Astrocyte of the spinal cord (primary cell): ENCODE measurements at regions not wholly inside any gene's neighbourhood (a gene's known extent, or its start where the extent isn't known, plus 50 kb on each side); places are given as distances from the start of the nearest gene placed in this dataset.

Source experiments
- DNase-seq: peaks from one replicate; pipeline ENCODE4 v3.0.0; 2011; ENCODE audit warnings: low read depth, low spot score
- H3K4me3 ChIP-seq: 2 replicates; pipeline ENCODE4 v1.5.1; 2011; ENCODE audit warnings: low read depth, mild to moderate bottlenecking, low read length, moderate library complexity
- in situ Hi-C: cut with HindIII; loops from 2 replicates; pipeline ENCODE4 v1.10.0; 2017; ENCODE audit warnings: low sequenced_read_pairs
- TF ChIP-seq, protein P1 (sequence below): IDR thresholded peaks from 2 replicates; pipeline ENCODE4 v1.5.1; 2012; ENCODE audit warnings: low read depth, mild to moderate bottlenecking, low read length, inconsistent platforms

- no peak overlapping the region for H3K4me3 ChIP-seq
- in situ Hi-C loops: no loop called here
- TF ChIP-seq, protein P1, sequence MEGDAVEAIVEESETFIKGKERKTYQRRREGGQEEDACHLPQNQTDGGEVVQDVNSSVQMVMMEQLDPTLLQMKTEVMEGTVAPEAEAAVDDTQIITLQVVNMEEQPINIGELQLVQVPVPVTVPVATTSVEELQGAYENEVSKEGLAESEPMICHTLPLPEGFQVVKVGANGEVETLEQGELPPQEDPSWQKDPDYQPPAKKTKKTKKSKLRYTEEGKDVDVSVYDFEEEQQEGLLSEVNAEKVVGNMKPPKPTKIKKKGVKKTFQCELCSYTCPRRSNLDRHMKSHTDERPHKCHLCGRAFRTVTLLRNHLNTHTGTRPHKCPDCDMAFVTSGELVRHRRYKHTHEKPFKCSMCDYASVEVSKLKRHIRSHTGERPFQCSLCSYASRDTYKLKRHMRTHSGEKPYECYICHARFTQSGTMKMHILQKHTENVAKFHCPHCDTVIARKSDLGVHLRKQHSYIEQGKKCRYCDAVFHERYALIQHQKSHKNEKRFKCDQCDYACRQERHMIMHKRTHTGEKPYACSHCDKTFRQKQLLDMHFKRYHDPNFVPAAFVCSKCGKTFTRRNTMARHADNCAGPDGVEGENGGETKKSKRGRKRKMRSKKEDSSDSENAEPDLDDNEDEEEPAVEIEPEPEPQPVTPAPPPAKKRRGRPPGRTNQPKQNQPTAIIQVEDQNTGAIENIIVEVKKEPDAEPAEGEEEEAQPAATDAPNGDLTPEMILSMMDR: no peak
- no peak for DNase-seq
Measured at GRCh38 chr9:89739511-89739910, 134.7 kb downstream of the GADD45G start.

DNA sequence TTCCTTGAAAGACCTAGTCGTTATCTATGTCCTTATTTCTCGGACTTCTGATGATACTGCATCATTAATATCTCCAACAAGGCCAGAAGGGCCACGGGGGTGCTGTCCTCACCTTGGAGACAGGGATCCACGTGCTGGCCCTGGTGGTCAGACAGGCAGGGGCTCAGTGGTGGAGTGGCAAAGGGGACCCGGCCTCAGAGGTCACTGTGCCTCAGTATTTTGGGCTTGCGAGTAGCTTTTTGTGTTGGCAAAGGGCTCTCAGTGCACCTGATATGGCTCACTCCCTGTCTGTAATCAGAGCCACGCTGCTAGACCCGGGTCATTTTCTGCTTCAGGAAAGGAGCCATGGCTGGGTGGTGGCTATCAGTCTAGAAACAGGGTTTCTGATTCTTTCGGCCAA, 135.1 kb downstream of the GADD45G start:
- no peak for DNase-seq
- no peak overlapping the region for H3K4me3 ChIP-seq
- TF ChIP-seq, protein P1: no peak
- in situ Hi-C loops: no loop called here

- H3K4me3 ChIP-seq: no peak overlapping the region
- TF ChIP-seq, protein P1: no peak
- no peak for DNase-seq
- in situ Hi-C loops: no loop called here
Measured at GRCh38 chr9:89740722-89741121, 135.9 kb downstream of the GADD45G start.

DNA sequence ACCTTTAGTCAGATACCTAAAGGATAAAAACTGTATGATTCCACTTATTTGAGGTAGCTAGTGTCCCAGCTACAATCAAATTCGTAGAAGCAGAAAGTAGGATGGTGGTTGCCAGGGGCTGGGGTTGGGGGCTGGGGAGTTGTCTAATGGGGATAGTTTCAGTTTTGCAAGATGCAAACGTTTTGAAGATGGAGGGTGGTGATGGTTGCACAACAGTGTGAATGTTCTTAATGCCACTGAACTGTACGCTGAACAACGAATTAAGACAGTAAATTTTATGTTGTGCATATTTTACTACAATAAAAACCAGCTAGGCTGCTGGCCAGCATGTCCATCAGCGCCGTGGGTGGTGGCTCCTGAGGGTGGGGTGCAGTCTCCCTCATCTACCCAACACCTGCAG, 137.8 kb downstream of the GADD45G start:
- no peak overlapping the region for H3K4me3 ChIP-seq
- no peak for DNase-seq
- in situ Hi-C loops: no loop called here
- TF ChIP-seq, protein P1: no peak

DNA sequence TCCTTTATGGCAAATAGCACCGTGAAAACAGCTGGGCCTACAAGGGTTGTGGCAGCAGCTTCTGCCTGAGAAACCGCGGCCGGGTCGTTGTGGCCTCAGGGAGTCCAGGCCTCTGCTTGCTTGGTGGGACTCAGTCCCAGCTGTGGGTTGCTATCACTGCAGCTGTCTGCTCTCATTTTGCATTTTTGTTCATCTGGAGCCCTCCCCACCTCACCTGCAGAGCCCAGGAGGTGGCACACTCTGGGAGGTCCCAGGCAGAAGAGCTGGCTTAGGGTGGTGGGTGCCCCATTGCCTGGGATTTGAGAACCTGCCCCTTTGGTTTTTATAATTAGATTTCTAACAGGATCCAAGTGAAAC, 138.4 kb downstream of the GADD45G start:
- in situ Hi-C loops: no loop called here
- H3K4me3 ChIP-seq: no peak overlapping the region
- TF ChIP-seq, protein P1: no peak
- DNase-seq: no peak

DNA sequence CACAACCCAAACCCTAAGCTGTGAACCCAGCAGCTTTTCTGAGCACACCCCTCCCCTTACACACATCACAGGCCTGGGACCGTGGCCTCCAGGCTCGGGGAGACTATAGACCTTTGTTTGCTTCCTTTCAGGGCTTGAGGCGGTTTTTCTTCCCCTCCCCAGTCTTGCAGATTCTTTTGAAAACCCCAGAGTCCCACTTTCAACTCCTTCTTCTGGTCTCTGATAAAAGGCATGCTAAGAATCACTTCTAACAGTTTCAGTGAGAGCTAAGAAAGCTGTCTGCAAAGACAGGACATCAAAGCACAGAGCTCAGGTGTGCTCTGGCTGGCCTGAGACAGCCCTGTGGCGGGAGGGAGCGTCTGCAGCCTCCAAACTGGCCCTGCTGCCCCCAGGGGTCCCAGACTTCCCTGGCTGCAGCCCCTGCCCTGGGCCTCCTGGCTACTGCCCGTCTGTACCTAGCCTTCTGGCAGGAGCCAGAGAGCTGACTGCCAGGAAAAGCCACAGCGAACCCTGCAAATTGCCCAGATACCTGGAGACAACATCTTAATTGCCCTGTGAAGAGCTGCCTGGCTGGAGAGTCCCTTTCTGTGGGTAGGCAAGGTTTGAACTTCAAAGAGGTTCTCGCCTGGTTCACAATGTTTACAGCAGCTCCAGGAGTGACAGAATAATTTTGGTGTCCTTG, 138.9 kb downstream of the GADD45G start:
- DNase-seq: no peak
- TF ChIP-seq, protein P1: no peak
- in situ Hi-C loops: no loop called here
- no peak overlapping the region for H3K4me3 ChIP-seq
